PC-3 (cell line): ENCODE measurements at regions not wholly inside any gene's neighbourhood (a gene's known extent, or its start where the extent isn't known, plus 50 kb on each side); places are given as distances from the start of the nearest gene placed in this dataset.

Experiments
- EZH2 ChIP-seq: fragments of 300-600 bp; sonication (generic); IDR thresholded peaks from one replicate; pipeline ENCODE4 v1.6.1; 2017; ENCODE audit warnings: antibody characterized with exemption, mild to moderate bottlenecking, low read length; ENCODE audit not compliant: unreplicated experiment
- TF ChIP-seq, protein P1 (sequence below): fragments of 300-600 bp; sonication (generic); conservative IDR thresholded peaks from 2 replicates; pipeline ENCODE4 v1.5.1; 2017; ENCODE audit warnings: antibody characterized with exemption, low read depth, mild to moderate bottlenecking, low read length

DNA sequence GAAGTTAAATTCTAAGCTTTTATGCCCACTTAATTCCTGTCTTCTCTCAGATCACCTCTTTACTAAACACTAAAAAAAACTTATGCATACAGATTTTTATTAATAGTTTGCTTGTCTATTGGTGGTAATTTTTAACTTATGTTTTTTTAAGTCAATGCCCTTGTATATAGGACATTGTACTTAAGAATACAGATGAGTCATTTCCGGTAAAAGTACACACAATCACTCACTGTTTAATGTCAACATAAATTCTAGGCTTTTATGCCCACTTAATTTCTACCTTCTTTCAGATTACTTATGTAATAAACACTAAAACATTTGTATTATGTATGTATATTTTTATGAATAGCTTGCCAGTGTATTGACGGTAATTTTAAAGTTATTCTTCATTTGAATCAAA lies 872.8 kb upstream of the CDH9 start:
- TF ChIP-seq, protein P1, sequence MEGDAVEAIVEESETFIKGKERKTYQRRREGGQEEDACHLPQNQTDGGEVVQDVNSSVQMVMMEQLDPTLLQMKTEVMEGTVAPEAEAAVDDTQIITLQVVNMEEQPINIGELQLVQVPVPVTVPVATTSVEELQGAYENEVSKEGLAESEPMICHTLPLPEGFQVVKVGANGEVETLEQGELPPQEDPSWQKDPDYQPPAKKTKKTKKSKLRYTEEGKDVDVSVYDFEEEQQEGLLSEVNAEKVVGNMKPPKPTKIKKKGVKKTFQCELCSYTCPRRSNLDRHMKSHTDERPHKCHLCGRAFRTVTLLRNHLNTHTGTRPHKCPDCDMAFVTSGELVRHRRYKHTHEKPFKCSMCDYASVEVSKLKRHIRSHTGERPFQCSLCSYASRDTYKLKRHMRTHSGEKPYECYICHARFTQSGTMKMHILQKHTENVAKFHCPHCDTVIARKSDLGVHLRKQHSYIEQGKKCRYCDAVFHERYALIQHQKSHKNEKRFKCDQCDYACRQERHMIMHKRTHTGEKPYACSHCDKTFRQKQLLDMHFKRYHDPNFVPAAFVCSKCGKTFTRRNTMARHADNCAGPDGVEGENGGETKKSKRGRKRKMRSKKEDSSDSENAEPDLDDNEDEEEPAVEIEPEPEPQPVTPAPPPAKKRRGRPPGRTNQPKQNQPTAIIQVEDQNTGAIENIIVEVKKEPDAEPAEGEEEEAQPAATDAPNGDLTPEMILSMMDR: no peak
- TF ChIP-seq EZH2: no peak
